T-helper 2 cell treated with Interferon-gamma antibody and Interleukin-4, amounts not matched to agents 5 μg/mL and 100 μg/mL, for 36 hours (primary cell): ENCODE measurements at regions not wholly inside any gene's neighbourhood (a gene's known extent, or its start where the extent isn't known, plus 50 kb on each side); places are given as distances from the start of the nearest gene placed in this dataset.

Experiments
- DNase-seq: peaks from one replicate; pipeline ENCODE4 v3.0.0; 2021; ENCODE audit warnings: low spot score
- H3K27ac Mint-ChIP-seq: one replicate; pipeline ENCODE4 v1.8.0; 2021; ENCODE audit warnings: mild to moderate bottlenecking, mixed read lengths
- H3K27me3 Mint-ChIP-seq: one replicate; pipeline ENCODE4 v1.8.0; 2021; ENCODE audit warnings: low read depth, mixed read lengths
- H3K36me3 Mint-ChIP-seq: one replicate; pipeline ENCODE4 v1.8.0; 2021; ENCODE audit warnings: low read depth, mixed read lengths
- H3K4me1 Mint-ChIP-seq: one replicate; pipeline ENCODE4 v1.8.0; 2021; ENCODE audit warnings: low read depth, mixed read lengths
- H3K4me3 Mint-ChIP-seq: one replicate; pipeline ENCODE4 v1.8.0; 2022; ENCODE audit warnings: mild to moderate bottlenecking, moderate library complexity, mixed read lengths
- H3K9me3 Mint-ChIP-seq: one replicate; pipeline ENCODE4 v1.8.0; 2021; ENCODE audit warnings: mixed read lengths

GRCh38 chr9:89864257-89864656 is 259.4 kb downstream of the GADD45G start:
- Mint-ChIP-seq H3K9me3 (no peaks in the 10 kb centered on the region), H3K4me1 (no peaks in the 10 kb centered on the region), H3K4me3 (no peak overlapping the region), H3K36me3 (no peaks in the 10 kb centered on the region), H3K27me3 (peaks cover 16% of the 10 kb centered on the region), H3K27ac (no peak overlapping the region)
- no peak for DNase-seq

GRCh38 chr9:89864731-89865130 is 259.9 kb downstream of the GADD45G start:
- no peaks in the 10 kb centered on the region for H3K9me3 Mint-ChIP-seq
- H3K4me3 Mint-ChIP-seq, result no peak overlapping the region
- no peaks in the 10 kb centered on the region for H3K4me1 Mint-ChIP-seq
- peaks cover 15% of the 10 kb centered on the region for H3K27me3 Mint-ChIP-seq
- H3K27ac Mint-ChIP-seq, result no peak overlapping the region
- DNase-seq, result no peak
- no peaks in the 10 kb centered on the region for H3K36me3 Mint-ChIP-seq

DNA sequence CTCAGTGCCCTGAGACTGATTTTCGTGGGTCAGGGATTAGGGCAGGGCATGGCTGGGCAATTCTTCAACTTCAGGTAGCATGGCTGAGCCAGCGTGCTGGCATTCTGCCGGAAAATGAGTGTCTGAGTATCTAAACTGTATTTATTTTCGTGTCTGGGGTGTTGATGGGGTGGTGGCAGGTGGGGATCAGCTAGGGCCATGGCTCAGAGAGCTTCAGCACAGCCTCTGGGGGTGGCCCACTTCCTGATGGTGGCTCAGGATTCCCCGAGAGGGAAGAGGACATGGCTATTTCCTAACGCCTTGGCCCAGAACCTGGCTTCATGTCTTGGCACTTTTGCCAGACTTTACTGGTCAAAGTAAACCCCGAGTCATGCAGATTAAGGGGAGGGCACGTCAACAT is 260.5 kb downstream of the GADD45G start:
- Mint-ChIP-seq H3K9me3 (no peaks in the 10 kb centered on the region), H3K4me1 (no peaks in the 10 kb centered on the region)

GRCh38 chr9:89865981-89866380 is 261.2 kb downstream of the GADD45G start:
- H3K4me3 Mint-ChIP-seq, result no peak overlapping the region
- H3K27me3 Mint-ChIP-seq, result peaks cover 15% of the 10 kb centered on the region
- DNase-seq, result no peak
- no peaks in the 10 kb centered on the region for H3K9me3 Mint-ChIP-seq
- H3K36me3 Mint-ChIP-seq, result no peaks in the 10 kb centered on the region
- H3K4me1 Mint-ChIP-seq, result no peaks in the 10 kb centered on the region
- no peak overlapping the region for H3K27ac Mint-ChIP-seq

More for the DNA sequence above, 260.5 kb downstream of the GADD45G start:
- H3K27ac Mint-ChIP-seq, result no peak overlapping the region
- H3K36me3 Mint-ChIP-seq, result no peaks in the 10 kb centered on the region
- H3K27me3 Mint-ChIP-seq, result peaks cover 15% of the 10 kb centered on the region
- no peak overlapping the region for H3K4me3 Mint-ChIP-seq
- DNase-seq, result no peak

DNA sequence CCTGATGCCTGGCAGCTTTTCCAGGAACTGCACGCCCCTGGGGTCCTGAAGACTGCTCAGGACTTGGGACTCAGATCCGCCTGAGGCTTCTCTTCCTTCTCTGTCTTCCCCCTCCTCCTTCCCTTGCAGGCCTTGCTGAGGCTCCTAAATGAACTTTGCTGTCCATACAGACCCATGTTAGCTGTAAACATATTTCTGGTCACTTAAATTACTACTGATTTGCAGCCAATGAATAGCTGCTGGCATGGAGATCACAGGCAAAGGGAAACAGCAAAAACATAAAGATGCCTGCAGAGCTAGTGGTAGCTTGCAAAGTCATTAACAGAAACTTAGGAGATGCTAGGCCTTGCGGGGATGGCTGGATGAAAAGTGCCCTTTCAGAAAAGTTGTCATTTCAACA is 261.9 kb downstream of the GADD45G start:
- Mint-ChIP-seq H3K27me3 (peaks cover 10% of the 10 kb centered on the region), H3K4me3 (no peak overlapping the region), H3K4me1 (no peaks in the 10 kb centered on the region), H3K36me3 (no peaks in the 10 kb centered on the region), H3K27ac (no peak overlapping the region), H3K9me3 (no peaks in the 10 kb centered on the region)
- no peak for DNase-seq

GRCh38 chr9:89868100-89868499 is 263.3 kb downstream of the GADD45G start:
- Mint-ChIP-seq H3K36me3 (no peaks in the 10 kb centered on the region), H3K27me3 (peaks cover under 1% of the 10 kb centered on the region), H3K4me1 (no peaks in the 10 kb centered on the region), H3K9me3 (no peaks in the 10 kb centered on the region), H3K4me3 (no peak overlapping the region), H3K27ac (no peak overlapping the region)
- no peak for DNase-seq

- Mint-ChIP-seq H3K27me3 (no peaks in the 10 kb centered on the region), H3K36me3 (no peaks in the 10 kb centered on the region), H3K4me1 (no peaks in the 10 kb centered on the region), H3K4me3 (no peak overlapping the region), H3K27ac (no peak overlapping the region), H3K9me3 (no peaks in the 10 kb centered on the region)
- DNase-seq, result no peak
These were observed 265.2 kb downstream of the GADD45G start for GRCh38 chr9:89869793-89870580.

- Mint-ChIP-seq H3K9me3 (no peaks in the 10 kb centered on the region), H3K4me1 (no peaks in the 10 kb centered on the region), H3K36me3 (no peaks in the 10 kb centered on the region), H3K27ac (no peak overlapping the region), H3K27me3 (no peaks in the 10 kb centered on the region), H3K4me3 (no peak overlapping the region)
- no peak for DNase-seq
These were observed 267.1 kb downstream of the GADD45G start for GRCh38 chr9:89871871-89872331.

DNA sequence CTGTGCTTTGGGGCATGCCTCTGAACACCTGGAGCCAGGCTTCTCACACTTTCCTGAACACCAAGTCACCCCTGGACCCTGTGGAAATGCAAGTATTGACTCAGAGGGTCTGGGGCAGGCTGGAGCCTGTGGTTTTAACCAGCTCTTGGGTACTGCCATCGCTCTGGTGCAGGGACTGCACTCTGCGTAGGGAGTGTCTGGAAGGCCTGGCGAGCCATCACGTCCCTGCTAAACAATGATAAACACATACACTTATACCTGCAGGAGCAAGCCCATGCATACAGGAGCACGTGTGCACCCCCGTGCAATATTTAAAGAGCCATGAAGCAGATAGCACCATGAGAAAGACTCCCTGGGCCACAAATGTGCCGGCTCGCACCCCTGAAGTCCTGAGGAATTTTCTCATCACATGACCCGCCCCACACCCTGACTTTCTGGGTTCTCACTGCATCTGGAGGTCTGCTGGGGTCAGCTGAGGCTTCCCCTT is 267.7 kb downstream of the GADD45G start:
- Mint-ChIP-seq H3K27me3 (no peaks in the 10 kb centered on the region), H3K4me1 (no peaks in the 10 kb centered on the region), H3K4me3 (no peak overlapping the region), H3K36me3 (no peaks in the 10 kb centered on the region), H3K9me3 (no peaks in the 10 kb centered on the region), H3K27ac (no peak overlapping the region)
- DNase-seq, result no peak

DNA sequence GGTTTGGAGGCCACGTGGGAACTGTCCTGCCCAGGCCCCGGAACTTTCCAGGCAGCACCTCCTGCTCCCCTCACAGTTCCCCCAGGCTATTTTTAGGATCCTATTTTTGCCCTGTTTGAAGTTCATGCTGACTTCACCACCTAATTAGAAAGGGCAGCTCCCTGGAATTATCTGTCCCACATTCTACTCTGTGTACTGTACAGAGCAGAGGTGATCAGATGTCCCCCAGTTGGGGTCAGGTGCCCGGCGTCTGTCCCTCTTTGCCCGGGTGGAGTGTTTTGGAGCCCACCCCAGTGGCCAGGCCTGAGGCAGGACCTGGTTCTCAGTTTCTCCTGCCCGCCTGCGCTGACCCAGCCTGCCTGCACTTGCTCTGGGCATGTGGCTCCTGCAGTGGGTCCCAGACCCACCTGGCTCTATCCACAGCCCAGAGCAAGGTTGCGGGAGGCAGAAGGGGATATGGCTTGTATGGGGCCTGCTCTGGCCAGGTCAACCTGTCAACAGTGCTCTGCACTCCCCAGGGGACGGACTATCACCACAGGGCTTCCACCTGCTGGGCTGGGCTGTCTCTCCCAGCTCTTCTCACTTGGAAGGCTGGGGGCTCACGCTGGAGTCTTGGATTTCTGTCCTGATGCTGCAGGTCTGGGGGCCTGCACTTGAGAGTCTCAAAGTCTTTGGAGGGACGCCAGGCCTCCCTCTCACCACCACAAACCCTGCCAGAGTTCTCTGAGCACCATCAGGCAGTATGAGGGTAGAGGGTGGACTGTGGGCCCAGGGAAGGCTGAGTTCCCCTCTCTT is 268.3 kb downstream of the GADD45G start:
- DNase-seq, result no peak
- no peaks in the 10 kb centered on the region for H3K36me3 Mint-ChIP-seq
- no peaks in the 10 kb centered on the region for H3K9me3 Mint-ChIP-seq
- no peak overlapping the region for H3K4me3 Mint-ChIP-seq
- no peaks in the 10 kb centered on the region for H3K4me1 Mint-ChIP-seq
- no peak overlapping the region for H3K27ac Mint-ChIP-seq
- H3K27me3 Mint-ChIP-seq, result no peaks in the 10 kb centered on the region

- H3K27ac Mint-ChIP-seq, result no peak overlapping the region
- H3K4me1 Mint-ChIP-seq, result no peaks in the 10 kb centered on the region
- DNase-seq, result no peak
- H3K27me3 Mint-ChIP-seq, result no peaks in the 10 kb centered on the region
- no peaks in the 10 kb centered on the region for H3K36me3 Mint-ChIP-seq
- no peaks in the 10 kb centered on the region for H3K9me3 Mint-ChIP-seq
- H3K4me3 Mint-ChIP-seq, result no peak overlapping the region
These were observed 269.0 kb downstream of the GADD45G start for GRCh38 chr9:89873801-89874200.

DNA sequence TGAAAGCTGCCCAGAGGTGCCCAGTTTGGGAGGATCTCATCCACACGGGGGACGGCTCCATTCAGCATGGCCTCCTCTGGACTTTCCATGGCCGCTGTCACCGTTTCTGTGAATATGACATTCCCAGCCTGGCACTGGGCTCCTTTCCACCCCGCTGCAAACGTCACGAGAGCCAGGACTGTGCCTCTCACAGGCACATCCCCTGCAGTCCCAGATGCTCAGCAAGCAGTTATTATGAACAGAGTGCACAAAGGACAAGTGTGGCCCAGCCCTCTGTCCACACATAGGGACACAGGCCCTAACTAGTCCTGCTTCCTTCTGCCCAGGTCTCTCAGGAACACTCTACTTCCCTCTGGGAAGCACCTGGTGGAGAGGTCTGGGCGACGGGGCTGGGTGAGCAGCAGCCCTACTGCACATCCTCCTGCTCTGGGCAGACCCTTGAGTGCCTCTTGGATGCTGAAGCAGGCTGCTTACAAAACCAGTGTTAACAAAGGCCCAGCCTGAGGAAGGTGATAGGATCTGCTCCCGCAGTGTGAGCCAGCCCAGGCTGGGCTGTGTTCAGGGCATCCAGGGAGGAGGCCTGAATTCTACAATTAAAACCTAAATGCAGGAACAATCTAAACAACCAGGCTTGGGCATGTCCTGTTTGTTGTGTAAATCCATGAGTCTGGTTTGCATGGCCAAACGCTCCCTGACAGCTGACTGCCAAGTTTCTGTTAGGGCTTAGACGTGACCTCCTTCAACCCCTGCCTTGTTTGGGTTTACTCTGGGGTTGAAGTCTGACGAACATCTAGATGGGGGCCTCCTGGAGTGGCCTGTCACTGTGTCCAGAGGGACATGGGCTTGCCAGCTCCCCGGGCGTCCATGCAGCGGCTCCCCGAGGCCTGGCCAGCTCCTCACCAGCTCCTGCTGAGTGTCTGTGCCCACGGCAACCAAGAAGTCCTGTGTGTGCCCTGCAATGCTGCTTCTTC is 269.8 kb downstream of the GADD45G start:
- H3K4me3 Mint-ChIP-seq, result no peak overlapping the region
- H3K27me3 Mint-ChIP-seq, result no peaks in the 10 kb centered on the region
- H3K27ac Mint-ChIP-seq, result no peak overlapping the region
- H3K4me1 Mint-ChIP-seq, result no peaks in the 10 kb centered on the region
- H3K9me3 Mint-ChIP-seq, result no peaks in the 10 kb centered on the region
- no peak for DNase-seq
- no peaks in the 10 kb centered on the region for H3K36me3 Mint-ChIP-seq

DNA sequence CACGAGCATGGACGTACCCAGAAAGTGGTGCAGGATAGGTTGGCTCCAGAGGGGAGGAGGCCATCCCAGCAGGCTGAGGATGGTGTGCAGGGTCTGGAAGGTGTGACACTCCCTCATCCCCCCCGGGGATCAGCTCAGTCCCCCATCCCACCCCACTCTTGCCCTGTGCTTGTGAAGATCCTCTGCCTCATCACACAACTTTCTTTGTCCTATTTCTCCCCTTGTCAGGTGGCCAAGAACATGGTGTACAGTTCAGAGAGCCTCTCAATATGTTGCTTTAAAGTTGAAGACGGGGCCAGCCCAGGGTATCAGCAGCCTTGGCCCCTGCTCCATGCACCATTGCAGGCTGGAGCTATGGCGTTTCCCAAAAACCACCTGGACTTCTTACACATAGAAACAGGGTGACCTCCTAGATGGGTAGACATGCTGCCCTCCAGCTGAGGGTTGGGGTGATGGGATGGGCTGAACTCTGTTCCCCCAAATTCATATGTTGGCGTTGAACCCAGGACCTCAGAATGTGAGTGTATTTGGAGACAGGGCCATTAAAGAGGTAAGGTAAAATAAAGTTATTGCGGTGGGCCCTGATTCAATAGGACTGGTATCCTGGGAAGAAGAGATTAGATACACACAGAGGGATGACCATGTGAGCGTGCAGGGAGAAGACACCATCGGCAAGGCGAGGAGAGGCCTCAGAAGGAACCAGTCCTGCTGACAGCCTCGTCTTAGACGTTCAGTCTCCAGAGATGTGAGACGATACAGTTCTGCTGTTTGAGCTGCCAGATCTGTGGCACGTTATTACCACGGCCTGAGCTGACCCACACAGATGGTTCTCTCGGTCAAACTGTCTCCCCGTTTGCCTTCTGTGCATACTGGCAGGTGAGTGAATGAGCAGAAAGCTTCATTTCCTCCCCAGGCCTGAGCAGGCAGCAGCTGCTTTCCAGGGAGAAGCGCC is 272.5 kb downstream of the GADD45G start:
- no peaks in the 10 kb centered on the region for H3K36me3 Mint-ChIP-seq
- H3K27ac Mint-ChIP-seq, result no peak overlapping the region
- H3K4me1 Mint-ChIP-seq, result no peaks in the 10 kb centered on the region
- no peaks in the 10 kb centered on the region for H3K9me3 Mint-ChIP-seq
- no peak for DNase-seq
- no peak overlapping the region for H3K4me3 Mint-ChIP-seq
- H3K27me3 Mint-ChIP-seq, result no peaks in the 10 kb centered on the region
